Ovary (tissue), 3 donors: ENCODE measurements at regions not wholly inside any gene's neighbourhood (a gene's known extent, or its start where the extent isn't known, plus 50 kb on each side); places are given as distances from the start of the nearest gene placed in this dataset.

Experiments used
- CTCF ChIP-seq, 3 donors: fragments of 450-650 bp in 2 of 3; fragments of 200-600 bp in 1 of 3; IDR thresholded peaks; one replicate each; pipeline versions ENCODE4 v1.5.1 to v1.8.0; 2016 to 2022; ENCODE audit warnings: antibody characterized with exemption in 3 of 3, mild to moderate bottlenecking in 1 of 3
- POLR2A ChIP-seq: fragments of 450-650 bp; IDR thresholded peaks from one replicate; pipeline ENCODE4 v1.6.1; 2017; ENCODE audit warnings: antibody characterized with exemption, mild to moderate bottlenecking, moderate library complexity
- donor health status: DM: no; HTN: no; CAD: no.

GRCh38 chr4:22301253-22301652 lies 214.6 kb downstream of the ADGRA3 start:
- TF ChIP-seq POLR2A (no peak), CTCF (IDR thresholded peaks at IDR 0.05) (no peak)
